ENCODE measurements at regions not wholly inside any gene's neighbourhood (a gene's known extent, or its start where the extent isn't known, plus 50 kb on each side); places are given as distances from the start of the nearest gene placed in this dataset.

DNA sequence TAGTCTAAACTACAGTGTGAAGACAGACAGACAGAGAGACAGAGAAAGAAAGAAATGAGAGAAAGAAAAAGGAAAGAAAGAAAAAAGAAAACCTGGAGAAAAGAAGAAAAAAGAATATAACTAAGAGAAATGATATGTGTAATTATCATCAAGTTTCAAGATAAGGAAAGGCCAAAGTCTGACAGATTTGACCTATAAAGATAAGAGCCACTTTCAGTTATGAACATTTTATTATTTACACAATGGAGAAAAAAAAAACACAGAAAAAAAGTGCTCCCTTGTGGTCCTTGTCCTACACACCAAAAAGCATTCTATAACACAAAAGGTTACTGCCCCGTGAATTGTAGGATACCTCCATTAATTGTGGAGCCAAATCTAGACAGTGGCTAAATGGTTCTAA lies 937.2 kb upstream of the DDX18 start:
- H3K36me3 ChIP-seq = no peaks in the 10 kb centered on the region
- WGBS = 45% methylated on average over 1 of the region's 1 CpG
- intact Hi-C loops (cut with DNase I) = no loop called here
- no peak for TF ChIP-seq POLR2A (IDR thresholded peaks at IDR 0.05)
- TF ChIP-seq POLR2AphosphoS5 (IDR thresholded peaks at IDR 0.05) = no peak
- TF ChIP-seq, protein P1, sequence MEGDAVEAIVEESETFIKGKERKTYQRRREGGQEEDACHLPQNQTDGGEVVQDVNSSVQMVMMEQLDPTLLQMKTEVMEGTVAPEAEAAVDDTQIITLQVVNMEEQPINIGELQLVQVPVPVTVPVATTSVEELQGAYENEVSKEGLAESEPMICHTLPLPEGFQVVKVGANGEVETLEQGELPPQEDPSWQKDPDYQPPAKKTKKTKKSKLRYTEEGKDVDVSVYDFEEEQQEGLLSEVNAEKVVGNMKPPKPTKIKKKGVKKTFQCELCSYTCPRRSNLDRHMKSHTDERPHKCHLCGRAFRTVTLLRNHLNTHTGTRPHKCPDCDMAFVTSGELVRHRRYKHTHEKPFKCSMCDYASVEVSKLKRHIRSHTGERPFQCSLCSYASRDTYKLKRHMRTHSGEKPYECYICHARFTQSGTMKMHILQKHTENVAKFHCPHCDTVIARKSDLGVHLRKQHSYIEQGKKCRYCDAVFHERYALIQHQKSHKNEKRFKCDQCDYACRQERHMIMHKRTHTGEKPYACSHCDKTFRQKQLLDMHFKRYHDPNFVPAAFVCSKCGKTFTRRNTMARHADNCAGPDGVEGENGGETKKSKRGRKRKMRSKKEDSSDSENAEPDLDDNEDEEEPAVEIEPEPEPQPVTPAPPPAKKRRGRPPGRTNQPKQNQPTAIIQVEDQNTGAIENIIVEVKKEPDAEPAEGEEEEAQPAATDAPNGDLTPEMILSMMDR (IDR thresholded peaks at IDR 0.05) = no peak
- H3K27me3 ChIP-seq (replicated peaks; ENCODE audit: insufficient read depth) = no peaks in the 10 kb centered on the region
- H3K27ac ChIP-seq = no peak overlapping the region
- no peaks in the 10 kb centered on the region for H3K4me1 ChIP-seq (replicated peaks)
- no peak for DNase-seq (ENCODE audit: low spot score)
- H3K9me3 ChIP-seq = no peaks in the 10 kb centered on the region
- no peak overlapping the region for H3K4me3 ChIP-seq

DNA sequence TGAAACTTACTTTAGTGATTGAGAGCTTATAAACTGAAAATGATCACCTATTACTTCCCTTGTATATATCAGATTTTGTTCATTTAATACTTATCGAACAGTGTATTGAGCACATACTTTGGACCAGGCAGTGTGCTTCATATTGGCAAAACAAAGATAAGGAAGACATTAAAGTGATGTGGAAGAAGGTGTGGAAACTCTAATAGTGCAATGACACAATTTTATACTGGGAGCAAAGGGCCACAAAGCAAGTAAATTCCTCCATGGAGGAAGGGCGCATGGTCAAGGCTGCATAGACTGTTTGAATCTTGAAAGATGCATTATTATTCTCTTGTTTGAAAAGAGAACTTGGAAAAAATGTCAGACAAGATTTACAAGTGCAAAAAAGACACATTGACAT lies 936.5 kb upstream of the DDX18 start:
- Histone ChIP-seq H3K4me3 (no peak overlapping the region), H3K36me3 (no peaks in the 10 kb centered on the region), H3K27me3 (replicated peaks; ENCODE audit: insufficient read depth) (no peaks in the 10 kb centered on the region), H3K9me3 (no peaks in the 10 kb centered on the region), H3K27ac (no peak overlapping the region), H3K4me1 (replicated peaks) (no peaks in the 10 kb centered on the region)
- no peak for DNase-seq (ENCODE audit: low spot score)
- intact Hi-C loops (cut with DNase I) = no loop called here
- TF ChIP-seq, protein P1 (IDR thresholded peaks at IDR 0.05) = no peak
- TF ChIP-seq POLR2A (IDR thresholded peaks at IDR 0.05) (no peak), POLR2AphosphoS5 (IDR thresholded peaks at IDR 0.05) (no peak)
- 97% methylated on average over 2 of the region's 2 CpGs for WGBS

DNA sequence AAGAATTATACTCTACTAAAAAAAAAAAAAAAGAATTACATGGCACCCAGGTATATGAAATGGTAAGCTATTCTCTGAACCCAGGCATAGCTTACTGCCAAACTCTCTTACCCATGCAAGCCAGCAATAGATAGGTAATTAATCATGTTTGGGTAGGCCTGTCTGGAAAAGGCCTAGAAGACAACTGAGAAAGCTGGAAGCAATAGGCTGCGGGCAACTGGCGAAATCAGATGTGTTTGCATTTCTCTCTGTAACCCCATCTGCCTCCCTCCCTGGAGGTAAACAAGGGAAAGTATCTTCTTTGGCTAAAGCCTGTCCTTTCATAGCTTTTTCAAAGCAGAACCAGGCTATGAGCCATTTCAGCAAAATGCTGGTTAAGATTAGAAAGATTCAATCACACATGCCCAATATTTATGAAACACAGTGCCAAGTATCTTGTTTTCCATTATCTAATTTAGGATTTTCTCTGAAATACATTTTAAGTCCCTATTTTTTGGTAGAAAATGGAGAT lies 934.8 kb upstream of the DDX18 start:
- no peaks in the 10 kb centered on the region for H3K27me3 ChIP-seq (replicated peaks; ENCODE audit: insufficient read depth)
- no peak for DNase-seq (ENCODE audit: low spot score)
- WGBS = 37% methylated on average over 2 of the region's 2 CpGs
- no peaks in the 10 kb centered on the region for H3K4me1 ChIP-seq (replicated peaks)
- TF ChIP-seq POLR2A (IDR thresholded peaks at IDR 0.05) = no peak
- TF ChIP-seq, protein P1 (IDR thresholded peaks at IDR 0.05) = no peak
- H3K4me3 ChIP-seq = no peak overlapping the region
- H3K9me3 ChIP-seq = no peaks in the 10 kb centered on the region
- no peaks in the 10 kb centered on the region for H3K36me3 ChIP-seq
- intact Hi-C loops (cut with DNase I) = no loop called here
- H3K27ac ChIP-seq = no peak overlapping the region

DNA sequence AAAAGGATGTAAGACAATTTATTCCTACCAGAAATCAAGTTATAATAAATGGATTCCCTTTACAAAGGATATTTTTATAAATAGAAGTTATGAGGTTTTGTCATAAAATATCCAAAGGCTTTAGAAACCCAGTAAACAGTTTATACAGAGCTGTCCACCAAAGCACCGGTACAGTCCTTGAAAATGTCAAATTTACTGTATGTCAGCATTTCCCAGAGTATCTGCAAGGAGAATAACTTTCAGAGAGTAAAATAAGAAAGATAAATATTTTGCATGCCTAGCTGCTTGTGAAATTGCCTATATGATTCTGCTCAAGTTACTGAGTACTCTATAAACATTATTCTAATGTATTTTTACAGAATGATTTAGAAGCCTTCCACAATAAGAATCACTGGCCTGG lies 923.3 kb upstream of the DDX18 start:
- no peaks in the 10 kb centered on the region for H3K36me3 ChIP-seq
- no peaks in the 10 kb centered on the region for H3K27me3 ChIP-seq (replicated peaks; ENCODE audit: insufficient read depth)
- no peak overlapping the region for H3K4me3 ChIP-seq
- no peaks in the 10 kb centered on the region for H3K9me3 ChIP-seq
- intact Hi-C loops (cut with DNase I) = no loop called here
- TF ChIP-seq POLR2A (IDR thresholded peaks at IDR 0.05) (no peak), POLR2AphosphoS5 (IDR thresholded peaks at IDR 0.05) (no peak)
- TF ChIP-seq, protein P1 (IDR thresholded peaks at IDR 0.05) = no peak
- no peaks in the 10 kb centered on the region for H3K4me1 ChIP-seq (replicated peaks)
- no peak overlapping the region for H3K27ac ChIP-seq
- no peak for DNase-seq (ENCODE audit: low spot score)
- 54% methylated on average over 1 of the region's 1 CpG for WGBS

DNA sequence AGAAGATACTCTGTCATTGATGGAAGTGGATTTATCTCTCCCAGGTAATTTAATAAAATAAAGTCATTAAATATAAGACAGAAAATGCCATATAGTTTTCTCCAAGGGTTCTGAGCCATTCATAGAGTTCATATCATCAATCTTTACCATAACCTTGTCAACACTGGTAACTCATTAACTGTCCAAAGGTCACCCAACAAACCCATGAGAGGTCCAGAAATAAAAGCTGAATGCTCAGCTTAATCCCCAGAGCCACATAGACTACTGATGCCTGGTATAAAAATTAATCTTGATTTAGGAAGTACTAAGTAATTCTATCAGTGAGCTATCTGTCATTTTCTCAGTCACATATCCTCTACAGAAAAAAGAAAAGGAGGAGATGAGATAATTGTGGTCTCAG lies 903.0 kb upstream of the DDX18 start:
- no peak overlapping the region for H3K27ac ChIP-seq
- H3K4me1 ChIP-seq (replicated peaks) = no peaks in the 10 kb centered on the region
- intact Hi-C loops (cut with DNase I) = no loop called here
- DNase-seq (ENCODE audit: low spot score) = no peak
- H3K9me3 ChIP-seq = no peaks in the 10 kb centered on the region
- TF ChIP-seq POLR2AphosphoS5 (IDR thresholded peaks at IDR 0.05) = no peak
- no peak for TF ChIP-seq POLR2A (IDR thresholded peaks at IDR 0.05)
- TF ChIP-seq, protein P1 (IDR thresholded peaks at IDR 0.05) = no peak
- no peak overlapping the region for H3K4me3 ChIP-seq
- H3K27me3 ChIP-seq (replicated peaks; ENCODE audit: insufficient read depth) = no peaks in the 10 kb centered on the region
- H3K36me3 ChIP-seq = no peaks in the 10 kb centered on the region
